ENCODE measurements at regions not wholly inside any gene's neighbourhood (a gene's known extent, or its start where the extent isn't known, plus 50 kb on each side); places are given as distances from the start of the nearest gene placed in this dataset.

DNA sequence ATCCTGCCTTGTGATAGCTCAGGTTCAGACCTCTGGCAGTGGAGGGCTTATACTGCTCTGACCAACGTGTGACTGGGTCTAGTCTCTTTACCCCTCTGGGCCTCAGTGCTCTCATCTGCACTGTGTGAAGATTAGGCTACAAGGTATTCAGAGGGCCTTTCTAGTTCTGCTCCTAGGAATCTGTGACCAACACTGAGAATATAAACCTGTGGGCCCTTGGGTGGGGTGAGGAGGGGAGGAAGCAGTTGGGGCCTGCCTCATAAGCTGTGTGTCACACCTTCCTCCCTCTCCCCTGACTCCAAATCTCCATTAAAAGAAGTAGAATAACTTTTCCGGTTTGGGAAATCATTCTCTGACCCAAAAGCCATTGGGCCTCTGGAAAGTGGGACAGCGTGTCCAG is 66.3 kb upstream of the MSN start:
- Histone ChIP-seq H3K27me3 (ENCODE audit: low read length) (no peaks in the 10 kb centered on the region), H3K27ac (ENCODE audit: low read depth, low read length) (no peak overlapping the region), H3K36me3 (ENCODE audit: low read length) (no peaks in the 10 kb centered on the region), H3K9me3 (ENCODE audit: insufficient read depth, low read length) (no peaks in the 10 kb centered on the region), H2AFZ (ENCODE audit: low read depth, low read length, severe bottlenecking) (no peak overlapping the region), H3K9ac (ENCODE audit: low read length) (no peak overlapping the region), H4K20me1 (ENCODE audit: low read depth, low read length) (no peaks in the 10 kb centered on the region), H3K79me2 (ENCODE audit: insufficient read depth, low read length) (no peaks in the 10 kb centered on the region), H3K4me2 (ENCODE audit: low read depth, low read length, poor library complexity, severe bottlenecking) (no peak overlapping the region), H3K4me3 (ENCODE audit: insufficient read depth, low read length, poor library complexity, severe bottlenecking) (no peak overlapping the region), H3F3A (ENCODE audit: insufficient read depth) (no peaks in the 10 kb centered on the region), H3K9me2 (replicated peaks; ENCODE audit: insufficient read depth, low read length) (no peaks in the 10 kb centered on the region)
- TF ChIP-seq, protein P1, sequence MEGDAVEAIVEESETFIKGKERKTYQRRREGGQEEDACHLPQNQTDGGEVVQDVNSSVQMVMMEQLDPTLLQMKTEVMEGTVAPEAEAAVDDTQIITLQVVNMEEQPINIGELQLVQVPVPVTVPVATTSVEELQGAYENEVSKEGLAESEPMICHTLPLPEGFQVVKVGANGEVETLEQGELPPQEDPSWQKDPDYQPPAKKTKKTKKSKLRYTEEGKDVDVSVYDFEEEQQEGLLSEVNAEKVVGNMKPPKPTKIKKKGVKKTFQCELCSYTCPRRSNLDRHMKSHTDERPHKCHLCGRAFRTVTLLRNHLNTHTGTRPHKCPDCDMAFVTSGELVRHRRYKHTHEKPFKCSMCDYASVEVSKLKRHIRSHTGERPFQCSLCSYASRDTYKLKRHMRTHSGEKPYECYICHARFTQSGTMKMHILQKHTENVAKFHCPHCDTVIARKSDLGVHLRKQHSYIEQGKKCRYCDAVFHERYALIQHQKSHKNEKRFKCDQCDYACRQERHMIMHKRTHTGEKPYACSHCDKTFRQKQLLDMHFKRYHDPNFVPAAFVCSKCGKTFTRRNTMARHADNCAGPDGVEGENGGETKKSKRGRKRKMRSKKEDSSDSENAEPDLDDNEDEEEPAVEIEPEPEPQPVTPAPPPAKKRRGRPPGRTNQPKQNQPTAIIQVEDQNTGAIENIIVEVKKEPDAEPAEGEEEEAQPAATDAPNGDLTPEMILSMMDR (IDR thresholded peaks at IDR 0.05; ENCODE audit: insufficient read depth, low read length, poor library complexity, severe bottlenecking), result no peak
- no peak for TF ChIP-seq EZH2phosphoT487 (conservative IDR thresholded peaks at IDR 0.05; ENCODE audit: low read length)

DNA sequence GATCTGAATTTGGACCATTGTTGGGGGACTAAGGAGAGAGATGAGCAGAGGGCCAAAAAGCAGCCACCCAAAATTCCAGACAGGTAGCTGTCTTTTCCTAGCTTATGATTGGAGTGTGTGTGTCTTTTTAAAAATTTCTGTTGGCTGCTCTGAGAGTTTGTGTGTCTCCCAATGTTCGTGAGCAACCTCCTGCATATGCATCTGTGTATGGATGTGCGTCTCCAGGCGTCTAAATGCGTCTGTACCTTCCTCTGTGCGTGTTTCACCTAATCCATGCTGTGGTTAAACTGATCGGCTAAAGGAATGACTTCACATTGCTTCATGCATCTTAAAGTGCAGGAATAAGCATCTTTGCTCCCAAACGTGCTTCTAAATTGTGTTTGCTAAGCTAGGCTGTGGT is 65.5 kb upstream of the LAS1L start:
- H2AFZ ChIP-seq (ENCODE audit: low read depth, low read length, severe bottlenecking), result no peak overlapping the region
- no peak overlapping the region for H3K9ac ChIP-seq (ENCODE audit: low read length)
- no peaks in the 10 kb centered on the region for H3K36me3 ChIP-seq (ENCODE audit: low read length)
- H3F3A ChIP-seq (ENCODE audit: insufficient read depth), result no peaks in the 10 kb centered on the region
- H3K4me2 ChIP-seq (ENCODE audit: low read depth, low read length, poor library complexity, severe bottlenecking), result no peak overlapping the region
- no peaks in the 10 kb centered on the region for H3K9me3 ChIP-seq (ENCODE audit: insufficient read depth, low read length)
- H3K27ac ChIP-seq (ENCODE audit: low read depth, low read length), result no peak overlapping the region
- no peaks in the 10 kb centered on the region for H3K27me3 ChIP-seq (ENCODE audit: low read length)
- no peaks in the 10 kb centered on the region for H4K20me1 ChIP-seq (ENCODE audit: low read depth, low read length)
- no peaks in the 10 kb centered on the region for H3K9me2 ChIP-seq (replicated peaks; ENCODE audit: insufficient read depth, low read length)
- H3K79me2 ChIP-seq (ENCODE audit: insufficient read depth, low read length), result no peaks in the 10 kb centered on the region
- TF ChIP-seq, protein P1 (IDR thresholded peaks at IDR 0.05; ENCODE audit: insufficient read depth, low read length, poor library complexity, severe bottlenecking), result no peak
- no peak for TF ChIP-seq EZH2phosphoT487 (conservative IDR thresholded peaks at IDR 0.05; ENCODE audit: low read length)
- H3K4me3 ChIP-seq (ENCODE audit: insufficient read depth, low read length, poor library complexity, severe bottlenecking), result no peak overlapping the region

DNA sequence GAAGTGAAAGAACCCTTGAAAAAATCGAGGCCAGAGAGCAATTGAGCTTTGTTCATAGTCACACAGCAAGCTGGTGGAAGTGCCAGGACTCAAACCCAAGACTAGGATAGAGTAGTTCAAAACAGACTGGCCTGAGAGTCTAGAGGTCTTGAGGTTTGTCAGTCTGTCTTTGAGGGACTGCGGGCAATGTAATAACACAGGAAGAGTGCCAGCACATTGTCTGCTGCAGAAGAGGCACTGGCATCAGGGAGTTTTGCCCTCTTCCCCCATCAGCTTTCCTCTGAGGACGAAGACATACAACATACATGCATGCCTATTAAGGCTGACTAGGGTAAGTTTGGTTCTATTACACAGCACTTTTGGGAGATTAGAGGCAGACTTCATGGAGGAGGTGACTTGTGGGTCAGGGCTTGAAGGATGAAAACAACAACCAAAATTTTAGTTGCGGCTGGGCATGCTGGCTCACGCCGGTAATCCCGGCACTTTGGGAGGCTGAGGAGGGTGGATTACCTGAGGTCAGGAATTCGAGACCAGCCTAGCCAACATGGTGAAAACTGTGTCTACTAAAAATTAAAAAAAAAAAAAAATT is 64.1 kb upstream of the LAS1L start:
- Histone ChIP-seq H4K20me1 (ENCODE audit: low read depth, low read length) (no peaks in the 10 kb centered on the region), H3K79me2 (ENCODE audit: insufficient read depth, low read length) (no peaks in the 10 kb centered on the region), H3K9ac (ENCODE audit: low read length) (no peak overlapping the region), H3K9me3 (ENCODE audit: insufficient read depth, low read length) (no peaks in the 10 kb centered on the region), H2AFZ (ENCODE audit: low read depth, low read length, severe bottlenecking) (no peak overlapping the region), H3K27me3 (ENCODE audit: low read length) (no peaks in the 10 kb centered on the region), H3K27ac (ENCODE audit: low read depth, low read length) (no peak overlapping the region), H3K36me3 (ENCODE audit: low read length) (no peaks in the 10 kb centered on the region), H3K9me2 (replicated peaks; ENCODE audit: insufficient read depth, low read length) (no peaks in the 10 kb centered on the region), H3K4me3 (ENCODE audit: insufficient read depth, low read length, poor library complexity, severe bottlenecking) (no peak overlapping the region), H3K4me2 (ENCODE audit: low read depth, low read length, poor library complexity, severe bottlenecking) (no peak overlapping the region), H3F3A (ENCODE audit: insufficient read depth) (no peaks in the 10 kb centered on the region)
- TF ChIP-seq EZH2phosphoT487 (conservative IDR thresholded peaks at IDR 0.05; ENCODE audit: low read length), result no peak
- TF ChIP-seq, protein P1 (IDR thresholded peaks at IDR 0.05; ENCODE audit: insufficient read depth, low read length, poor library complexity, severe bottlenecking), result no peak
